ENCODE measurements at regions not wholly inside any gene's neighbourhood (a gene's known extent, or its start where the extent isn't known, plus 50 kb on each side); places are given as distances from the start of the nearest gene placed in this dataset.

GRCh38 chr3:105199217-105199616 lies 167.5 kb upstream of the ALCAM start:
- TF ChIP-seq CTCF (IDR thresholded peaks at IDR 0.05; ENCODE audit: insufficient read depth, low read length), result no peak
- no peak for TF ChIP-seq GABPA (IDR thresholded peaks at IDR 0.05; ENCODE audit: low read depth)
- no peak for TF ChIP-seq REST (IDR thresholded peaks at IDR 0.05; ENCODE audit: insufficient replicate concordance, low read depth)
- TF ChIP-seq SPI1 (IDR thresholded peaks at IDR 0.05; ENCODE audit: borderline replicate concordance, low read depth), result no peak

All from HL-60 (cell line).